ENCODE measurements at regions not wholly inside any gene's neighbourhood (a gene's known extent, or its start where the extent isn't known, plus 50 kb on each side); places are given as distances from the start of the nearest gene placed in this dataset.

- TF ChIP-seq, protein P1, sequence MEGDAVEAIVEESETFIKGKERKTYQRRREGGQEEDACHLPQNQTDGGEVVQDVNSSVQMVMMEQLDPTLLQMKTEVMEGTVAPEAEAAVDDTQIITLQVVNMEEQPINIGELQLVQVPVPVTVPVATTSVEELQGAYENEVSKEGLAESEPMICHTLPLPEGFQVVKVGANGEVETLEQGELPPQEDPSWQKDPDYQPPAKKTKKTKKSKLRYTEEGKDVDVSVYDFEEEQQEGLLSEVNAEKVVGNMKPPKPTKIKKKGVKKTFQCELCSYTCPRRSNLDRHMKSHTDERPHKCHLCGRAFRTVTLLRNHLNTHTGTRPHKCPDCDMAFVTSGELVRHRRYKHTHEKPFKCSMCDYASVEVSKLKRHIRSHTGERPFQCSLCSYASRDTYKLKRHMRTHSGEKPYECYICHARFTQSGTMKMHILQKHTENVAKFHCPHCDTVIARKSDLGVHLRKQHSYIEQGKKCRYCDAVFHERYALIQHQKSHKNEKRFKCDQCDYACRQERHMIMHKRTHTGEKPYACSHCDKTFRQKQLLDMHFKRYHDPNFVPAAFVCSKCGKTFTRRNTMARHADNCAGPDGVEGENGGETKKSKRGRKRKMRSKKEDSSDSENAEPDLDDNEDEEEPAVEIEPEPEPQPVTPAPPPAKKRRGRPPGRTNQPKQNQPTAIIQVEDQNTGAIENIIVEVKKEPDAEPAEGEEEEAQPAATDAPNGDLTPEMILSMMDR (conservative IDR thresholded peaks at IDR 0.05; ENCODE audit: low read depth, low read length) = no peak
Measured at GRCh38 chr7:34333925-34334324, 324.1 kb upstream of the NPSR1 start.

DNA sequence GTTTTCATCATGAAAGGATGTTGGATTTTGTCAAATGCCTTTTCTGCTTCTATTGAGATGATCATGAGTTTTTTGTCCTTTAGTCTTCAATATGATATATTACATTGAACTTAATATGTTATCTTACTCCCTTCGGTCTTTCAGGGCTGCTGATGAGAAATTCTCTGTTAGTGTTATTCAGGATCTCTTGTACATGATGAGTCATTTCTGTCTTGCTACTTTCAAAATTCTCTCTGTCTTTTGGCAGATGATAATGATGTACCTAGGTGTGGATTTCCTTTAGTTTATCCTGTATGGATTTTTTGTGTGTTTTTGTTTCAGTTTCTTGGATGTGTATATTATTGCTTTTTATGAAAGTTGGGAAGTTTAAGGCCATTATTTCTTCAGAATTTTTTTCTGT lies 320.9 kb upstream of the NPSR1 start:
- TF ChIP-seq, protein P1 (conservative IDR thresholded peaks at IDR 0.05; ENCODE audit: low read depth, low read length) = no peak
- H3K4me3 ChIP-seq (ENCODE audit: low read depth, low read length) = no peak overlapping the region
- no peak for DNase-seq (ENCODE audit: low read depth)

More at GRCh38 chr7:34333925-34334324, 324.1 kb upstream of the NPSR1 start:
- DNase-seq (ENCODE audit: low read depth) = no peak
- H3K4me3 ChIP-seq (ENCODE audit: low read depth, low read length) = no peak overlapping the region

DNA sequence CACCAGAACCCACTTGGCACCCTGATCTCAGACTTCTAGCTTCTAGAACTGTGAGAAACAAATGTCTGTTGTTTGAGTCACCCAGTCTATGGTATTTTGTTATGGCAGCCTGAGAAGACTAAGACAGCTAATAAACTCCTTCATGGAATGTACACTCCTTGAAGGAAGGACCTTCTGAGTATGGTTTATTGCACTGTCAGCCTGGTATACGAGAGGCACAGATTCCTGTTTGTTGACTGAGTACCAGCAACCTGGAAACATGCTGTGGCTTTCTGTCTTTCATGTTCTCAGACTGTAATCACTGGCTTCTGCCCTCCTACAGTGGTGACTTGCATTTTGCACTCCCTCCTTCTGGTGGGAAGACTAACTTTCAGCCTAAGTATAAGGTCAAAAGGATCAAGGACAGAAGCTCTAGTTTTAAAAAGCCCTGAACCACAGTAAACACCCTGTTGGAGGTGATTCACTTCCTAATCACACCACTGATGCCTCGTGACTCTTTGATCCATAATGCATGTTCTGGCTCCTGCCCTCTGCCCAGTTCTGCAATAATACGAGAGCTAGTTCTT lies 319.0 kb upstream of the NPSR1 start:
- TF ChIP-seq, protein P1 (conservative IDR thresholded peaks at IDR 0.05; ENCODE audit: low read depth, low read length) = no peak
- H3K4me3 ChIP-seq (ENCODE audit: low read depth, low read length) = no peak overlapping the region
- DNase-seq (ENCODE audit: low read depth) = peak; percentile 57

- no peak overlapping the region for H3K4me3 ChIP-seq (ENCODE audit: low read depth, low read length)
- no peak for DNase-seq (ENCODE audit: low read depth)
- TF ChIP-seq, protein P1 (conservative IDR thresholded peaks at IDR 0.05; ENCODE audit: low read depth, low read length) = no peak
Measured at GRCh38 chr7:34341326-34341725, 316.7 kb upstream of the NPSR1 start.

DNA sequence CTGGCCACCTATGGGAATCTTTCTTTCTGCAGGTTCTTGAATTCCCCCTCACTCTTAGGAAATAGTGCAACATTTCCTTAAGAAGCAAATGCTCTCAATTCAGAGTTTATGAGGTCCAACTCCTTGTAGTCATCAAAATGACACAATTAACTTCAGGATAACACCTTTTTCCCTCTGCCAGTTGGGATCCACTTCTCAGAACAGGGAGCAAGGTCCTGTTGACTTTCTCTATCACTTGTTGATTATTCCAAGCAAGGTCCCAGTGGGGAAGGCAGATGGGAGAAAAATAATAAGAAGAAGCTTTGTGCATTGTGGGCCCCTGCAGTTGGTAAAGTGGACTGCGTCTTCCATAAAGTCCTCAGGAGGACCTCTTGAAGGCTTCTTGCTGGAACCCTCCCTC lies 315.6 kb upstream of the NPSR1 start:
- TF ChIP-seq, protein P1 (conservative IDR thresholded peaks at IDR 0.05; ENCODE audit: low read depth, low read length) = no peak
- H3K4me3 ChIP-seq (ENCODE audit: low read depth, low read length) = no peak overlapping the region
- no peak for DNase-seq (ENCODE audit: low read depth)

GRCh38 chr7:34343667-34344066 lies 314.4 kb upstream of the NPSR1 start:
- no peak for DNase-seq (ENCODE audit: low read depth)
- TF ChIP-seq, protein P1 (conservative IDR thresholded peaks at IDR 0.05; ENCODE audit: low read depth, low read length) = no peak
- no peak overlapping the region for H3K4me3 ChIP-seq (ENCODE audit: low read depth, low read length)

- TF ChIP-seq, protein P1 (conservative IDR thresholded peaks at IDR 0.05; ENCODE audit: low read depth, low read length) = no peak
- no peak overlapping the region for H3K4me3 ChIP-seq (ENCODE audit: low read depth, low read length)
Measured at GRCh38 chr7:34354011-34354410, 304.0 kb upstream of the NPSR1 start.

More at GRCh38 chr7:34354011-34354410, 304.0 kb upstream of the NPSR1 start:
- no peak for DNase-seq (ENCODE audit: low read depth)

Data from choroid plexus epithelial cell (primary cell).